Activated CD4-positive, alpha-beta T cell treated with anti-CD3 and anti-CD28 coated beads, Interleukin-2, Interleukin-4, amounts not matched to agents 100 ng/mL and 50 ng/mL, durations not matched to agents 16 hours and 8 hours (primary cell): ENCODE measurements at regions not wholly inside any gene's neighbourhood (a gene's known extent, or its start where the extent isn't known, plus 50 kb on each side); places are given as distances from the start of the nearest gene placed in this dataset.
A peak's percentile ranks its signal among the peaks of the same experiment; 100 is the strongest.
"Not testable (repeated sequence)": the region's sequence is repeated elsewhere in the genome, so short reads cannot be mapped to it uniquely, and the experiment has no call there.

Source experiments
- DNase-seq: peaks from one replicate; pipeline ENCODE4 v3.0.0-alpha.2; 2020; ENCODE audit warnings: low spot score

- DNase-seq: no peak
These were observed 161.0 kb downstream of the CPEB2 start for GRCh38 chr4:15163284-15163645.

- no peak for DNase-seq
These were observed 162.3 kb downstream of the CPEB2 start for GRCh38 chr4:15164571-15164970.

GRCh38 chr4:15167743-15168142 is 165.5 kb downstream of the CPEB2 start:
- no peak for DNase-seq

DNA sequence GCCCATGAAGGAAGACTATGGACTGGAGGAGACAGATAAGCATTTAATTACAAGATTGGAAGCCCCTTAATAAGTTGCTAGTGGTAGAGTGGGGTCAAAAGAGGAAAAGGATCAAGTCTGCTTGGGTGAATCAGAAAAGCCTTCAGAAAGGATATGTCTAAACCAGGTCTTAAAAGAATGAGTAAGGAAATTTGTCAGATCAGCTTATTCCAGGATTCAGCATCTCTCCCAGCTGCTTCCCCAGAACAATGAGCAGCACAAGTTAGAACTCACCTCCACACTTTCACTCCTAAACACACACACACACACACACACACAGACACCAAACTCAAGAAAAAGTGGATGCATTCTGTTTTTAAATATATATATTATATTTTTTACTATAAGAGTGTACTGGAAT is 166.5 kb downstream of the CPEB2 start:
- DNase-seq: no peak

- no peak for DNase-seq
These were observed 169.4 kb downstream of the CPEB2 start for GRCh38 chr4:15171725-15172124.

- DNase-seq: no peak
These were observed 171.0 kb downstream of the CPEB2 start for GRCh38 chr4:15173251-15173650.

GRCh38 chr4:15174168-15174567 is 171.9 kb downstream of the CPEB2 start:
- not testable (repeated sequence) for DNase-seq

GRCh38 chr4:15179842-15180241 is 177.6 kb downstream of the CPEB2 start:
- not testable (repeated sequence) for DNase-seq

- DNase-seq: peak; percentile 51
These were observed 180.4 kb downstream of the CPEB2 start for GRCh38 chr4:15182600-15183220.

DNA sequence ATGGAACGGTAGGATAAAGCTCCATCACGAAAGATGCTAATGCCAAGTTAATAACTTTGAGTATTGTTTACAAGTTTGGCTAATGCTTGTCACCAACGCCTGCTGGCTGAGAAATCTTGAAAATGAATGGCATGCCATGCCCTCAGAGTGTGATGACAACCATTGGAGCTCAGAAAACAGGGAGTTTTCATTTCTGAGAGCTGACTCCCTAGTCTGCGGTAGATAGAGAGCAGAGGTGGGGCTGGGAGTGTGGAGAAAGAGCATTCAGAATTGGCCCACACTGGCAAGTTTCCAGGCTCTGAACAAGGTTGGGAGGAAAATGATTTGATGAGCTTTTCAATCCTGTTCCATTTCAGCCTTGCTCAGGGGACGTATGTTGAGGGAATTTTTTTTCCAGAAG is 183.9 kb downstream of the CPEB2 start:
- no peak for DNase-seq

GRCh38 chr4:15186806-15187205 is 184.5 kb downstream of the CPEB2 start:
- no peak for DNase-seq

DNA sequence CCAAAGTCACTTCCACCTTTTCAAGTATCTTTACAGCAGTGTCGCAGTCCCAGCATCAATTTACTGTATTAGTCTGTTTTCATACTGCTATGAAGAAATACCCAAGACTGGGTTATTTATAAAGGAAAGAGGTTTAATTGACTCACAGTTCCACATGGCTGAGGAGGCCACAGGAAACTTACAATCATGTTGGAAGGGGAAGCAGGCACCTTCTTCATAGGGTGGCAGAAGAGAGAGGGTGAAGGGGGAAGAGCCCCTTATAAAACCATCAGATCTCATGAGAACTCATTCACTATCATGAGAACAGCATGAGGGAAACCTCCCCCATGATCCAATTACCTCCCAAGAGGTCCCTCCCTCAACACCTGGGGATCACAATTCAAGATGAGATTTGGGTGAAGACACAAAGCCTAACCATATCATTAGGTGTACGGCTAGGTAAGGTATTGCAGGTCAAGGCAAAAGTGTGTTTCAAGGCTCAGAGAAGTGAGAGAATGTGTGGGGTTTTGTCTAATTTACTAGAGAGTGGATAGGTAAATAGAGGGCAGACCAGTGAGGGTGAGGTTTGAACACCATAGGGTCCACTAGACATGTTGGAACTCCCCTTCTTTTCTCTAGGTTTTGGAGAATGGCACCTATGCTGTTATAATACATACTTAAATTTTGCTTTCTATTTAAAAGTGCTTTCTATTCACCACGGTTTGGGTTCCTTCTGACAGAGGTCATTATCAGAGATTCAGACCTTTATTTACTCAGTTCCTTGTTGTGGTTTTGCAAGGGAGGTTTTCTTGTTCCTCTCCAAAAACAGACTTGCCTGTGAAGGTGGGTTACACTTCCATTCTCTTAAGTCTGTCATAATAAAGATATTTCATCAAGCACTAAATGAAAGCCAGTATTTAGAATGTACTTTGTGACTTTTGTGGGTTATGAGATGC is 186.6 kb downstream of the CPEB2 start:
- no peak for DNase-seq

GRCh38 chr4:15194520-15194919 is 192.2 kb downstream of the CPEB2 start:
- no peak for DNase-seq

- DNase-seq: no peak
These were observed 194.7 kb downstream of the CPEB2 start for GRCh38 chr4:15197005-15197404.

DNA sequence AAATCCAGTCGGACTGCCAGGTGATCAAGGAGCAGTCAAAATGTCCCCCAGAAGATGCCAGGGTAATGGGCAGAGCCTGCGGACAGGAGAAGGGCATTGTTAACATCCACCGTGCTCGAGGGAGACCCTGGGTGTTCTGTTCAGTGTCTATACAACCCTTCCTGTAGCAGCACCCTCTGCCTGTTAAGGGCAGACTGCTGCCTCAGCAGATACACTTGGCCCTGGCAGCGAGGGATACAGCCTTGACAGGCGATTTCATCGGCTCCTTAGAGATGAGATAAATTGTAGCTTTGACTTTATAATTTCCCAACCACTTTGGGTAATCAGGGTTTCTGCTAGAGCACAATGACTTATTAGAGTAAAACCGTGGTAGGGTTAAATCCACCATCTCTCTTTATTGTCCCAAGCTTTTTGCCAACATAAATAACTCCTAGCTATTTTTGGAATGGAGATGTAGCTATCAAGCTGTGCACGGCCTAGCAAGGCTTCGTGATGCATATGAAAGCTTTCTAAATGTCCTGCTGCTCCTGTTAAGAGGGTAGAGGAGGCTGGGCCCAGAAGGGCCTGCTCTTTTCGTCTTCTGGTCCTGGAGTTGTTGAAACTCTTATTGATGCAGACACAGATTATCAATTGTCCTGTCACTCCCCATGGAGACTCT is 195.9 kb downstream of the CPEB2 start:
- DNase-seq: no peak

- DNase-seq: no peak
These were observed 199.5 kb downstream of the CPEB2 start for GRCh38 chr4:15201782-15202181.

DNA sequence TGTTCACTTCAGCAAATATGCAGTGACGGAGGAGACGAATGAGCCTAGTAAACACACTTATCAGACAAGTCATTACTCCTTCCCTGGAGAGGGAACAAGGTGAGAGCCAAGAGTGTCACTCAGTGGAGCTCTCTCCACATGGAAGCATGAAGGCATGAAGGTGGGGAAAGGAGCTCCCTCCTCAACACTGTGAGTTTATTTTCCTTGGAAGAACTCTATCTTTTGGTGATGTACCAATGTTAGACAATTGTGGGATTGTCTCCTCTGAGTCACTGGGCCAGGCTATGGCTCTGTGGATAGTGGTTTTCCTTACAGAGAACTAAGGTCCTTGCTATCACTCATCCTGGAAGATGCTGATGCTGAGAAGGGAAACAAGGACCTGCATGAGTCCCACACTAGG is 200.2 kb downstream of the CPEB2 start:
- no peak for DNase-seq

GRCh38 chr4:15206526-15206925 is 204.2 kb downstream of the CPEB2 start:
- DNase-seq: not testable (repeated sequence)

- no peak for DNase-seq
These were observed 211.2 kb downstream of the CPEB2 start for GRCh38 chr4:15213302-15213970.

GRCh38 chr4:15215109-15215508 is 212.7 kb upstream of the C1QTNF7 start:
- no peak for DNase-seq

GRCh38 chr4:15226203-15226602 is 201.6 kb upstream of the C1QTNF7 start:
- no peak for DNase-seq
